ES-I3 (cell line): ENCODE measurements at regions not wholly inside any gene's neighbourhood (a gene's known extent, or its start where the extent isn't known, plus 50 kb on each side); places are given as distances from the start of the nearest gene placed in this dataset.

Source experiments
- H3K36me3 ChIP-seq: 2 replicates; pipeline ENCODE4 v1.6.1; 2013; ENCODE audit warnings: mild to moderate bottlenecking, low read length, control low read depth, moderate library complexity; ENCODE audit not compliant: insufficient read depth
- H3K4me1 ChIP-seq: 2 replicates; pipeline ENCODE4 v1.6.1; 2013; ENCODE audit warnings: mild to moderate bottlenecking, control low read depth, low read length; ENCODE audit not compliant: insufficient read depth
- H3K9ac ChIP-seq: 2 replicates; pipeline ENCODE4 v1.6.1; 2013; ENCODE audit warnings: low read depth, mild to moderate bottlenecking, low read length, moderate library complexity
- H3K9me3 ChIP-seq: 2 replicates; pipeline ENCODE4 v1.6.1; 2013; ENCODE audit warnings: mild to moderate bottlenecking, low read length, moderate library complexity; ENCODE audit not compliant: control insufficient read depth, insufficient read depth

GRCh38 chr20:57897156-57897874 lies 187.5 kb upstream of the PMEPA1 start:
- no peak overlapping the region for H3K9ac ChIP-seq
- H3K9me3 ChIP-seq = no peaks in the 10 kb centered on the region; the same call in 1 of the 2 replicates
- H3K36me3 ChIP-seq = no peaks in the 10 kb centered on the region
- peaks cover 10% of the 10 kb centered on the region; the same call in 1 of the 2 replicates for H3K4me1 ChIP-seq

- Histone ChIP-seq H3K9ac (no peak overlapping the region), H3K36me3 (no peaks in the 10 kb centered on the region), H3K4me1 (peaks cover 18% of the 10 kb centered on the region; the same call in 1 of the 2 replicates), H3K9me3 (no peaks in the 10 kb centered on the region; the same call in 1 of the 2 replicates)
These were observed 186.7 kb upstream of the PMEPA1 start for GRCh38 chr20:57896563-57896962.

DNA sequence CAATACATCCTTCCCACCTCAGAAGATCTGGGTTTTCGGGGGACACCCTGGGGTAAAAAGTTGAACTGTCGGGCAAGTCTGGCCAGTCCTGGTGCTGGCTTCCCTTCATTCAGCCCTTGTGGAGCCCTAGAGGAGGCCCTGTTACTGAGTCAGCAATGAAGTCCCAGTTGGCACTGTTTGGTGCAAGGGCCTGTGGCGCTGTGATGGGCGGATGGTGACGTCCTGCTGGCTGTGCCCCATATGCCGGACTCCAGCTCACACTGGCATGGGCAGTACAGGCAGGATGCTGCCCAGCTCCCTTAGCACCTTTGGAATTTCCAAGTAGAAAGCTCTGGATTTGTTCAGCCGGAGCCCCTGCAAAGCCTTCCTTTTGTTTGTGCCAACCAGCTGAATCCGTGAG lies 186.2 kb upstream of the PMEPA1 start:
- H3K9ac ChIP-seq = no peak overlapping the region
- no peaks in the 10 kb centered on the region for H3K36me3 ChIP-seq
- H3K4me1 ChIP-seq = peaks cover 20% of the 10 kb centered on the region; the same call in 1 of the 2 replicates
- H3K9me3 ChIP-seq = no peaks in the 10 kb centered on the region; the same call in 1 of the 2 replicates

DNA sequence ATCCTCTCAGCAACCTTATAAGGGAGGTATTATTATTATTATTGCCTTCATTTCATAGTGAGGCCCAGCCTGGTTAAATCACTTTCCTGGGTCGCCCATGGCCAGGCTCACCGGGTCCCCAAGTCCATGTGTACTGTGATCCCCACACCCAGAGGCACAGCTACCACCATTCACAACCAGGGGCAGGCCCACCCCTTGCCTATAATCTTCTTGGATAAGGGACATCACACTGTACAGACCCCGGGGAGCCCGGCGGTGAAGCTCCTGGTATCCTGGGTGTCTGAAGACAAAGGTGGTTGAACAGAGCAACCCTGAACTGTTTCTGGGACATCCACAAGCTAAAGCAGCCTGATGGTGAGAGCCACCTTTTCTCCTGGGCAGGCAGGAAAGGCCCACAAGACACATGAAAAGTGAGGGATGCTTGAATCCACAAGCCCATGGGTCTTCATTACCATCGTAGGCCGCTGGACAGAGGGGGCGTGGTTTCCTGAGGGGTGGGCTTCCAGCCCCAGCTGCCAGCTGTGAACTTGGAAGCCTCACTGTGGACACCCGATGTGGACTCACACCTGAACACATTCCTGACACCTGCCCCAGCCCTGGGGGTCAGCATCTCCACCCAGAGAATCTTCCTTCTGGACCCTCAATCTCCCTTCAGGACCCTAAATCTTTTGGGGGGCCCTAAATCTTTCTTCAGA lies 185.5 kb upstream of the PMEPA1 start:
- peaks cover 17% of the 10 kb centered on the region; the same call in 1 of the 2 replicates for H3K4me1 ChIP-seq
- H3K9ac ChIP-seq = no peak overlapping the region
- no peaks in the 10 kb centered on the region; the same call in 1 of the 2 replicates for H3K9me3 ChIP-seq
- no peaks in the 10 kb centered on the region for H3K36me3 ChIP-seq

DNA sequence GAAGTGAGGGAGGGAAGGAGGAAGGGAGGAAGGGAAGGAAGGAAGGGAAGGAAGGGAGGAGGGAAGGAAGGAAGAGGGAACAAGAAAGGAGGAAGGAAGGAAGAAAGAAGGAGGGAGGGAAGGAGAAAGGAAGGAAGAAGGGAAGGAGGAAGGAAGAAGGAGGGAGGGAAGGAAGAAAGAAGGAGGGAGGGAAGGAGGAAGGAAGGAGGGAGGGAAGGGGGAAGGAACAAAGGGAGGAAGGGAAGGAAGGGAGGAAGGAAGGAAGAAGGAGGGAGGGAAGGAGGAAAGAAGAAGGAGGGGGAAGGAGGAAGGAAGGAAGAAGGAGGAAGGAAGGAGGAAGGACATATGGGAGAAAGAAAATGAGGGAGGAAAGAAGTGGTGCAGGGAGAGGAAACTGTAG lies 184.7 kb upstream of the PMEPA1 start:
- H3K9me3 ChIP-seq = no peaks in the 10 kb centered on the region; the same call in 1 of the 2 replicates
- H3K36me3 ChIP-seq = no peaks in the 10 kb centered on the region
- peaks cover 10% of the 10 kb centered on the region; the same call in 1 of the 2 replicates for H3K4me1 ChIP-seq
- H3K9ac ChIP-seq = no peak overlapping the region

DNA sequence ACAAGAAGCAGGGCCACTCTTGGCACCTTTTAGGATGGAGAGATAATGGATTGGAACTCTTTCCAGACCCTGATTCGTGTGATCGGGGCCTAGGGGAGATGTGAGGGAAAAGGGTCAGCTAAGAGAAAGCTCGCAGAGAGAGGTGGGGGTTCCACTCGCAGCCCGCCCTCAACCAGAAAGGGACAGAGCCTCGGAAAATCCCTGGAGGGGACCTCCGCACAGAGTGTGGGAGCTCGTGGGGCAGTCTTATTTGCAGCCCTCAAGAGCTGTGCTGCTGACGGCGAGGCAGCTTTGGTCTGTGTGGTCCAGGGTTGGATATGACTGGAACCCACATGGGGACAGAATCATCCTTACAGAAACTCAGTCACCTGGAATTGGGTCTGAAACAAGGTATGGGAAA lies 184.3 kb upstream of the PMEPA1 start:
- H3K9ac ChIP-seq = no peak overlapping the region
- no peaks in the 10 kb centered on the region for H3K36me3 ChIP-seq
- H3K4me1 ChIP-seq = peaks cover 10% of the 10 kb centered on the region; the same call in 1 of the 2 replicates
- no peaks in the 10 kb centered on the region; the same call in 1 of the 2 replicates for H3K9me3 ChIP-seq

DNA sequence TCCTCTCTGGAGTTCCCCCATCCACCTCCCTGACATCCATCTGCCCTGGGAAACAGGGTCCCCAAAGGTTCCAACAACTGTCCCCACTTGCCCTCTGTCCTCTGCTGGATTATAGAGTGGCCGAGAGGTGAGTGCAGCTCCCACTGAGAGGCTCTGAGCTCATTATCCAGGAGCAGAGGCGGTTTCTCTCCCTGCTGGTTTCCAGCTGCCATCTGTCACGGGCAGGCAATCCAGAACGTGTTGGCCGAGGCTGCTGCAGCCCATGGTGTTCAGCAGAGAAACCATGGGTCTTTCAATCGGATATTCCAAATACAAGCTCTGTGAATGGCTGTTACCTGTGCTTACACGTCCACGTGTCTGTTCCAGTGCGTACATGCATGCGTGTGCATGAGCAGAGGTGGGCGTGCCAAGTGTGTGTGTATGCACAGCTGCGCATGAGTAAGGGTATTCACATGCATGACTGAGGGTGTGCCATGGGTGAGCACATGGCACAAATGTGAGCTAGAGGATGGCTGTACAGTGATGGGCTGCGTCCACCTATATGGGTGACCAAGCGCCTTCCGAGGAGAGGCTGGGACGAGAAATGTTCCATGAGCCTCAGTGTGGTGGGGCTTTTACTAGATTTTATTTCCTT lies 183.7 kb upstream of the PMEPA1 start:
- H3K36me3 ChIP-seq = no peaks in the 10 kb centered on the region
- no peaks in the 10 kb centered on the region; the same call in 1 of the 2 replicates for H3K9me3 ChIP-seq
- peaks cover 10% of the 10 kb centered on the region; the same call in 1 of the 2 replicates for H3K4me1 ChIP-seq
- H3K9ac ChIP-seq = no peak overlapping the region

DNA sequence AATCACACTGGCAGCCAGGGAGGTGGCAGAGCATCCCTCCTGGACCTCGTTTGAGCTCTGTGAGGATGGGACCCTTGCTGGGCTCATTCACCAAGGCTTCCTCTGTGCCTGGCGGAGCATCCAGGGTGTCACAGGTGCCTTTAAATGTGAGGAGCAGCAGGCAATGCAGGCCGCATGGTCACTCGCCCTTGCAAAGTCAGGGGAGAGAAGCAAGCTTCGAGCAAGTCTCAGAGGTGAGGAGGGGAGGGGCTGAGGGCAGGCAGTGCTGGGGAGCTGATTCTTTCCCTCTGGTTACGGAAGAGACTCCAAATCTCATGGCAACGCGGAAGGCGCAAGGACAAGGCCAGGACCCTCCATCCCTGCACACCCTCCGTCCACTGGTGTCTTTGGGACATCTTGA lies 182.7 kb upstream of the PMEPA1 start:
- no peak overlapping the region for H3K9ac ChIP-seq
- H3K36me3 ChIP-seq = no peaks in the 10 kb centered on the region
- peaks cover 10% of the 10 kb centered on the region; the same call in 1 of the 2 replicates for H3K4me1 ChIP-seq

GRCh38 chr20:57891014-57891413 lies 181.2 kb upstream of the PMEPA1 start:
- Histone ChIP-seq H3K9ac (no peak overlapping the region), H3K9me3 (no peaks in the 10 kb centered on the region; the same call in 1 of the 2 replicates), H3K4me1 (peaks cover 10% of the 10 kb centered on the region; the same call in 1 of the 2 replicates), H3K36me3 (no peaks in the 10 kb centered on the region)

More for the DNA sequence above, 182.7 kb upstream of the PMEPA1 start:
- no peaks in the 10 kb centered on the region; the same call in 1 of the 2 replicates for H3K9me3 ChIP-seq

- Histone ChIP-seq H3K9ac (no peak overlapping the region), H3K9me3 (no peaks in the 10 kb centered on the region; the same call in 1 of the 2 replicates)
These were observed 180.5 kb upstream of the PMEPA1 start for GRCh38 chr20:57890202-57890800.

DNA sequence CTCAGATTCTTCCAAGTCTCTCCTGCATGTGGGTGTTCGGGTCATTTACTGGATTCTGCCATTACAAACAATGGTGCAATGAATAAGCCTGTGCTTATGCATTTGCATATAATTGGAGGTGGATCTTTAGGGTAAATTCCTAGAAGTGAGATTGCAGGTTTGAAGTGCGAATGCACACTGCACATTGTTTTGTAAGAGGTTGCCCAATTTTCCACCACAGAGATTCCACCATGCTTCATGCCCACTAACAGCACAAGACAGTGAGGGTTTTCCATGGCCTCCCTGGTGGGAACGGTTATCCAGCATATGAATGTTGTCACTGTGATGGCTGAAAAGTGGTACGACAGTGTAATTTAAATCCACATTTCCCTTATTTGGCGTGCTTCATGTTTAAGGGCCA lies 178.8 kb upstream of the PMEPA1 start:
- Histone ChIP-seq H3K4me1 (peaks cover 10% of the 10 kb centered on the region; the same call in 1 of the 2 replicates), H3K9ac (no peak overlapping the region), H3K36me3 (no peaks in the 10 kb centered on the region), H3K9me3 (no peaks in the 10 kb centered on the region)

More at GRCh38 chr20:57890202-57890800, 180.5 kb upstream of the PMEPA1 start:
- Histone ChIP-seq H3K36me3 (no peaks in the 10 kb centered on the region), H3K4me1 (peaks cover 10% of the 10 kb centered on the region; the same call in 1 of the 2 replicates)

GRCh38 chr20:57884956-57885355 lies 175.1 kb upstream of the PMEPA1 start:
- Histone ChIP-seq H3K36me3 (no peaks in the 10 kb centered on the region), H3K9me3 (no peaks in the 10 kb centered on the region), H3K4me1 (peaks cover 3% of the 10 kb centered on the region; the same call in 1 of the 2 replicates), H3K9ac (no peak overlapping the region)

GRCh38 chr20:57883761-57884160 lies 173.9 kb upstream of the PMEPA1 start:
- no peak overlapping the region for H3K9ac ChIP-seq
- no peaks in the 10 kb centered on the region for H3K36me3 ChIP-seq
- H3K4me1 ChIP-seq = peaks cover 3% of the 10 kb centered on the region; the same call in 1 of the 2 replicates
- H3K9me3 ChIP-seq = no peaks in the 10 kb centered on the region

- Histone ChIP-seq H3K36me3 (no peaks in the 10 kb centered on the region), H3K9me3 (no peaks in the 10 kb centered on the region), H3K9ac (no peak overlapping the region), H3K4me1 (peaks cover 3% of the 10 kb centered on the region; the same call in 1 of the 2 replicates)
These were observed 173.4 kb upstream of the PMEPA1 start for GRCh38 chr20:57883224-57883623.
